ENCODE measurements at regions not wholly inside any gene's neighbourhood (a gene's known extent, or its start where the extent isn't known, plus 50 kb on each side); places are given as distances from the start of the nearest gene placed in this dataset.

DNA sequence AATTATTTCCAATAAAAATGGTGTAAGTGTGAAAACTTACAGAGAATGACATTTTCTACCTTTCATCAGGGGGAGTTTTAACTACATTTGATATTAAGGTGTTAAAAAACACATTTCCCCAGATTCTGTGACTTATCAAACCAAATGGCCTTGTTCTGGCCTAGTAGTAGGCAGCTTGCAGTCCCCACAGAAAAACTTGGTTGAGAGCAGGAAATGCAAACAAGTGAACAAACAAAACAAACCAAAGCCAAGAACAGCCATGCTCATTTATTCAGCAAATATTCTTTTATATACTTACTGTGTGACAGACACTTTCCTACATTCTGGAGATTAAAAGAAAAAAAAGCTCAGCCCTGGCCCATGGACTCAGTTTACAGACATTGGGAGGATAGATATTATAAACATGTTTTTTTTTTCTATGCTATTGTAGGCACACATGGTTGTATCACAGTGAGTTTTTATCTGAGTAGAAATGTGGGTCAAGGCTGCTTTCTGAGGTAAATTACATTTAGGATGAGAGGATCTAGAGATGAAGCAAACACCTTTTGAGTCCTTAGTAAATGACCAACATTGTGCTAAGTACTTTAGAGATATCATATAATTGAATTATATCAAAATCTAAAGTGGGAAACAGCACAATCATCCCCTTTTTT, 449.2 kb upstream of the AADAT start:
- TF ChIP-seq, protein P1, sequence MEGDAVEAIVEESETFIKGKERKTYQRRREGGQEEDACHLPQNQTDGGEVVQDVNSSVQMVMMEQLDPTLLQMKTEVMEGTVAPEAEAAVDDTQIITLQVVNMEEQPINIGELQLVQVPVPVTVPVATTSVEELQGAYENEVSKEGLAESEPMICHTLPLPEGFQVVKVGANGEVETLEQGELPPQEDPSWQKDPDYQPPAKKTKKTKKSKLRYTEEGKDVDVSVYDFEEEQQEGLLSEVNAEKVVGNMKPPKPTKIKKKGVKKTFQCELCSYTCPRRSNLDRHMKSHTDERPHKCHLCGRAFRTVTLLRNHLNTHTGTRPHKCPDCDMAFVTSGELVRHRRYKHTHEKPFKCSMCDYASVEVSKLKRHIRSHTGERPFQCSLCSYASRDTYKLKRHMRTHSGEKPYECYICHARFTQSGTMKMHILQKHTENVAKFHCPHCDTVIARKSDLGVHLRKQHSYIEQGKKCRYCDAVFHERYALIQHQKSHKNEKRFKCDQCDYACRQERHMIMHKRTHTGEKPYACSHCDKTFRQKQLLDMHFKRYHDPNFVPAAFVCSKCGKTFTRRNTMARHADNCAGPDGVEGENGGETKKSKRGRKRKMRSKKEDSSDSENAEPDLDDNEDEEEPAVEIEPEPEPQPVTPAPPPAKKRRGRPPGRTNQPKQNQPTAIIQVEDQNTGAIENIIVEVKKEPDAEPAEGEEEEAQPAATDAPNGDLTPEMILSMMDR (IDR thresholded peaks at IDR 0.05; ENCODE audit: control extremely low read depth, extremely low read depth, low read depth, missing control alignments), result no peak
- DNase-seq (ENCODE audit: extremely low spot score), result no peak
- POLR2A ChIA-PET, result no interaction called here
- CTCF ChIA-PET, result no interaction called here

DNA sequence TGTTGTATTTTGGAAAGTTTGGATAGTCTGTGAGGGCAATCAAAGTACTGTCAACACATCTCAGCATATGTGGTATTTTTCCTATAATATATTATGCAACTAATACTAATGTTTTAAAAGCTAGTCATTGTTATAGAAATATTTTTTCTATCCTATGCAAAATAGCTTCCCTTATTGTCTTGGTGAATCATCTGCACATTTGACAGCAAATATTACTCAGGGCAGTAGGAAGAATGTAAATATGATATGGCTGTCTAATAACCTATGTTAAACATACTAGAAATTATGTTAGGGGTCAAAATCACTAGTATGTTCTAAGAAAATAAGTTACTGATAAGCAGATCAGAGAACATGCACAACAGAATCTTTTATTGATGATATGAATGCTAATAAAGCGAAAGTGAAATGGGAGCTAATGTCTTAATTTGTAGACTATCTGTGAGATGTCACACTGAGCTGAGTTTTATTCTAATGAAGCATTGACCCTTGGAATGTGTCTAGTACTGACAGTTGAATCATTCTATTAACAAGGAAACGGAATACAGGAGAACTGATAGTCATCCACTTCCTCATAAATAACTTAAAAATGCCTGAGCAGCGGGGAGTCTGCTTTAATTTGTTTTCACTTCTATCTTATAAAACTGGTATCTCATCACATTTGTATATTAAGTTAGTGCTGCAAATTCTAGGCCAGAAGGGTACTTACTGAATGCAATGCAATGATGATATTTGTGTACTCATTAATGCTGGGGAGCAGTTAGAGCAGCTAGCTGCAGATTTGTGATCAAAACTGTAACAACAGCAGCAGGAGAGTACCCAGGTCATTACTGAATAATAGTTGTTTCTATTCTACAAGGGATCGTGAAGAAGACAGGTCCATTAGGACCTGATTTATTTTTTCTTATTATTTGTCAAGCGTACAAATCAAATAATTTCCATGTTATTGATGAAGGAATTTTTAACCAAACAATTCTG, 440.3 kb upstream of the AADAT start:
- DNase-seq (ENCODE audit: extremely low spot score), result no peak
- ChIA-PET POLR2A (no interaction called here), CTCF (interaction anchor here (1.0 kb wide), 1 partner anchor 13 kb away, joined by 4 read pairs; no protein-coding TSS in a partner anchor)
- TF ChIP-seq, protein P1 (IDR thresholded peaks at IDR 0.05; ENCODE audit: control extremely low read depth, extremely low read depth, low read depth, missing control alignments), result no peak

DNA sequence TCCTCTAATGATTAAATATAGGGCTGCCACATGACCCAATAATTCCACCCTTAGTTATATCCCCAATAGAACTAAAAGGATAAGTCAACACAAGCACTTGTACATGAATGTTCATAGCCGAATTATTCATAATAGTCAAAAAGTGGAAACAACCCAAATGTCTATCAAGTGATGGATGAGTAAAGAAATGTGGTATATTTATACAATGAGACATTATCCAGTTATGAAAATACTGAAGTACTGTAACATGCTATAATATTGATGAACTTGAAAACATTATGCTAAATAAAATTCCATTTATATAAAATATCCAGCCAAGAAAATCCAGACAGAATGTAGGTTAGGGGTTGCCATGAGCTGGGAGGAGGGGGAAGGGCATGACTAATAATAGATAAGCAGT, 436.7 kb upstream of the AADAT start:
- DNase-seq (ENCODE audit: extremely low spot score), result no peak
- ChIA-PET CTCF (no interaction called here), POLR2A (no interaction called here)
- TF ChIP-seq, protein P1 (IDR thresholded peaks at IDR 0.05; ENCODE audit: control extremely low read depth, extremely low read depth, low read depth, missing control alignments), result no peak

DNA sequence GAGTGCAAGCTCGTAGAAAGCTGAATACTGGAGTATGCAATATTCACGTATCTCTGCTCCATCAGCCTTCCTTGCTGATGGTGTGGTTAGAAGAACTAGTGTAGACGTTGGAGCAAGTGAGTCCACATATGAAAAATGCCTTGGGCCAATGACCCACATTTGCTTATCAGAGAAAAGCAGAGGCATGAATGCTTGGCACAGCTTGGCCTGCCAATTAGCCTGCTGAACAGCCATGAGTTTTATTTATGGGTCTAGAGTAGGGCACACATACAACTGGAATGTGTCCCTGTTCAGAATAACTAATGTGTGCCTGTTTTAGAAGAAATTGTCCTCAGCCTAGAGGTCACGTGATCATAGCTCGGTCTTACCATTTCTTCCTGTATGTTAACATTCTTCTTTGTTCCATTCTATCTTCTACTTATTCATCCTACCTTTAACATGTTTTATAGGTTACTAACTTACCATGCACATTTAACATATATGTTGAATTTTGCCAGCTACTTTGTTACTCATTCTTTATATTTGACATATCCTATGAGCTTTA, 432.7 kb upstream of the AADAT start:
- CTCF ChIA-PET, result interaction anchor here (1.3 to 2.7 kb wide), 3 partner anchors 9 to 24 kb away, joined by 3 to 11 read pairs (median 4); no protein-coding TSS in a partner anchor

DNA sequence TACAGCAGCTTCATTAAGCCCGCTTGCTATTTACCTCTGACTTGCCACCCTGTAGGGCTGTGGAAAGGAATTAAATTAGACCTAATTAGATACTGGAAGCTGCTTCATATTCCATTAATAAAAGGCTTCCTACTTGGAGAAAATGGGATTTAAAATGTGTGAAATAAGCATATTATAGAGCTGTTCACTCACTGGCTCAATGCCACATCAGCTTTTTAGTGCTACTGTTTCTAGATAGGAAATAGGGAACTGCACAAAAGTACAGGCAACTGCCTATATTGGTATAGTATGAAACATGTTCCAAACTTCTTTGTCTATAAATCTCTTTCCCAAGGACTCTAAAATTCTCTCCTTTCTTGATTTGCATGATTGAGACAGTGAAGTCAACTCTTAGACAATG, 407.9 kb upstream of the AADAT start:
- no peak for DNase-seq (ENCODE audit: extremely low spot score)
- ChIA-PET POLR2A (no interaction called here), CTCF (interaction anchor here (0.9 to 2.6 kb wide), 4 partner anchors 11 to 238 kb away, joined by 3 to 8 read pairs (median 4); no protein-coding TSS in a partner anchor)

More for the DNA sequence above, 432.7 kb upstream of the AADAT start:
- TF ChIP-seq, protein P1 (IDR thresholded peaks at IDR 0.05; ENCODE audit: control extremely low read depth, extremely low read depth, low read depth, missing control alignments), result no peak
- DNase-seq (ENCODE audit: extremely low spot score), result no peak
- POLR2A ChIA-PET, result no interaction called here

DNA sequence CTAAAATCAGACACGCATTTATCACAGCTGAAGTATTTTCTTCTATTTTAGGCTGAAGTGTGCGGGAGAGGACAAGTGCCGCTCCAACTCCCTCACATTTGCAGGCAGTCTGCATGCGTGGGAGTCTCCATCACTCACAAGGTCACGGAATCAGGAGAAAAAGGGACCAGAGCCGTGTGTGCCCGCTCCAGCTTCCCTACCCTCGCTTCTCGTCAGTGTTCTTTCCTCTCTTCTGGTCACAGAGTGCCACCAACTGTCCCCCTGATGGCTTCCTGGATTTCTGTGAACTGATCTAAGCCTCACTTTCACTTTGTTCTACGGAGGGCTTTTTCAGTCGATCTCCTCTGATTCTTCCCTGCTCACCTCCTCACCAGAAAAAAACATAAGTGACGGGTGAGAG, 407.4 kb upstream of the AADAT start:
- peak; percentile 15 for DNase-seq (ENCODE audit: extremely low spot score)
- POLR2A ChIA-PET, result no interaction called here
- TF ChIP-seq, protein P1 (IDR thresholded peaks at IDR 0.05; ENCODE audit: control extremely low read depth, extremely low read depth, low read depth, missing control alignments), result peak; percentile 31
- CTCF ChIA-PET, result interaction anchor here (1.2 to 2.6 kb wide), 3 partner anchors 9 to 237 kb away, joined by 3 to 8 read pairs (median 3); no protein-coding TSS in a partner anchor

More for the DNA sequence above, 407.9 kb upstream of the AADAT start:
- TF ChIP-seq, protein P1 (IDR thresholded peaks at IDR 0.05; ENCODE audit: control extremely low read depth, extremely low read depth, low read depth, missing control alignments), result no peak

Measured in GM10248 (cell line).